Esophagus squamous epithelium (tissue), 5 donors: ENCODE measurements at regions not wholly inside any gene's neighbourhood (a gene's known extent, or its start where the extent isn't known, plus 50 kb on each side); places are given as distances from the start of the nearest gene placed in this dataset.

ENCODE experiments used
- DNase-seq: peaks from one replicate; lab custom pipeline; 2025; lab: John Stamatoyannopoulos, UW
- H3K27ac ChIP-seq, 4 donors: fragments of 200-600 bp; sonication (generic); one replicate each; pipeline ENCODE4 v1.5.1; 2016 to 2019; ENCODE audit warnings: mild to moderate bottlenecking in 1 of 4
- H3K27me3 ChIP-seq, 4 donors: fragments of 200-600 bp; sonication (generic); 1 replicate in 3 of 4; 2 replicates in 1 of 4; pipeline versions ENCODE4 v1.5.1 to v1.6.0; 2017 to 2021; ENCODE audit warnings: antibody characterized with exemption in 1 of 4
- H3K36me3 ChIP-seq, 3 donors: fragments of 200-600 bp; sonication (generic); one replicate each; pipeline ENCODE4 v1.5.1; 2016 to 2019
- H3K4me1 ChIP-seq, 3 donors: fragments of 200-600 bp; sonication (generic); one replicate each; pipeline ENCODE4 v1.5.1; 2017 to 2019
- H3K4me3 ChIP-seq, 4 donors: fragments of 200-600 bp; sonication (generic); 1 replicate in 3 of 4; 2 replicates in 1 of 4; pipeline ENCODE4 v1.5.1; 2016 to 2019; ENCODE audit warnings: mild to moderate bottlenecking in 2 of 4, moderate library complexity in 1 of 4
- H3K9me3 ChIP-seq, 3 donors: fragments of 200-600 bp; sonication (generic); one replicate each; pipeline ENCODE4 v1.5.1; 2016 to 2019
- CTCF ChIP-seq, 6 experiments: fragments of 450-650 bp in 4 of 6; fragments of 200-600 bp in 2 of 6; sonication (generic) in 2 of 6; IDR thresholded peaks; one replicate each; pipeline ENCODE4 v1.5.1; 2016 to 2019; ENCODE audit warnings: antibody characterized with exemption in 6 of 6, mild to moderate bottlenecking in 4 of 6, moderate library complexity in 4 of 6
- POLR2A ChIP-seq, 4 donors: fragments of 450-650 bp; IDR thresholded peaks; one replicate each; pipeline ENCODE4 v1.6.1; 2017; ENCODE audit warnings: antibody characterized with exemption in 4 of 4, mild to moderate bottlenecking in 4 of 4, moderate library complexity in 3 of 4
- WGBS, 2 donors: methylation state at CpG; one replicate each; pipeline ENCODE4 v1.1.5; 2018; 5-methylcytosine and 5-hydroxymethylcytosine counted together
- intact Hi-C: fragments of 100-400 bp; cut with DNase I; formaldehyde crosslinking; loops from one replicate; pipeline ENCODE4 v1.15.0; 2022
- donor health status: DM: yes; HTN: yes; CAD: no.

GRCh38 chr5:84696651-84697050 is 312.0 kb upstream of the EDIL3 start:
- Histone ChIP-seq H3K4me1 (no peaks in the 10 kb centered on the region), H3K27me3 (no peaks in the 10 kb centered on the region), H3K9me3 (peaks cover 0 to 7% (median 0%) of the 10 kb centered on the region in 3 donors), H3K27ac (no peak overlapping the region), H3K4me3 (no peak overlapping the region), H3K36me3 (no peaks in the 10 kb centered on the region)
- DNase-seq: no peak
- 55 to 70% methylated on average over 2 of the region's 2 CpGs for WGBS, 2 donors
- no peak for TF ChIP-seq POLR2A (IDR thresholded peaks at IDR 0.05)
- no peak for TF ChIP-seq CTCF (IDR thresholded peaks at IDR 0.05)
- intact Hi-C loops: no loop called here

- DNase-seq: no peak
- Histone ChIP-seq H3K27ac (no peak overlapping the region), H3K9me3 (peaks cover 0 to 7% (median 0%) of the 10 kb centered on the region in 3 donors), H3K36me3 (no peaks in the 10 kb centered on the region), H3K27me3 (no peaks in the 10 kb centered on the region), H3K4me1 (no peaks in the 10 kb centered on the region), H3K4me3 (no peak overlapping the region)
- WGBS, 2 donors: 88 to 100% methylated on average over 1 to 3 of the region's 3 CpGs
- intact Hi-C loops: no loop called here
- no peak for TF ChIP-seq POLR2A (IDR thresholded peaks at IDR 0.05)
- no peak for TF ChIP-seq CTCF (IDR thresholded peaks at IDR 0.05)
Measured at GRCh38 chr5:84695330-84695729, 310.6 kb upstream of the EDIL3 start.

- no peak for TF ChIP-seq CTCF (IDR thresholded peaks at IDR 0.05)
- TF ChIP-seq POLR2A (IDR thresholded peaks at IDR 0.05): no peak
- H3K9me3 ChIP-seq: peaks cover 0 to 7% (median 0%) of the 10 kb centered on the region in 3 donors
- no peak overlapping the region for H3K4me3 ChIP-seq
- H3K4me1 ChIP-seq: no peaks in the 10 kb centered on the region
- no peak overlapping the region for H3K27ac ChIP-seq
- 58 to 65% methylated on average over 4 of the region's 4 CpGs for WGBS, 2 donors
- intact Hi-C loops: no loop called here
- H3K36me3 ChIP-seq: no peaks in the 10 kb centered on the region
- no peaks in the 10 kb centered on the region for H3K27me3 ChIP-seq
- no peak for DNase-seq
Measured at GRCh38 chr5:84693256-84693655, 308.6 kb upstream of the EDIL3 start.

GRCh38 chr5:84688566-84688965 is 303.9 kb upstream of the EDIL3 start:
- Histone ChIP-seq H3K27me3 (no peaks in the 10 kb centered on the region), H3K4me3 (no peak overlapping the region), H3K4me1 (no peaks in the 10 kb centered on the region), H3K36me3 (no peaks in the 10 kb centered on the region), H3K27ac (no peak overlapping the region), H3K9me3 (no peaks in the 10 kb centered on the region)
- TF ChIP-seq POLR2A (IDR thresholded peaks at IDR 0.05): no peak
- no peak for TF ChIP-seq CTCF (IDR thresholded peaks at IDR 0.05)
- WGBS, 2 donors: 21 to 23% methylated on average over 3 of the region's 3 CpGs
- intact Hi-C loops: no loop called here
- no peak for DNase-seq

- Histone ChIP-seq H3K27me3 (no peaks in the 10 kb centered on the region), H3K4me3 (no peak overlapping the region), H3K27ac (no peak overlapping the region), H3K36me3 (no peaks in the 10 kb centered on the region), H3K9me3 (no peaks in the 10 kb centered on the region), H3K4me1 (no peaks in the 10 kb centered on the region)
- TF ChIP-seq CTCF (IDR thresholded peaks at IDR 0.05): no peak
- no peak for TF ChIP-seq POLR2A (IDR thresholded peaks at IDR 0.05)
- DNase-seq: no peak
- WGBS, 2 donors: 41 to 54% methylated on average over 6 of the region's 6 CpGs
- intact Hi-C loops: no loop called here
Measured at GRCh38 chr5:84685121-84685894, 300.6 kb upstream of the EDIL3 start.
